Keratinocyte (primary cell): ENCODE measurements at regions not wholly inside any gene's neighbourhood (a gene's known extent, or its start where the extent isn't known, plus 50 kb on each side); places are given as distances from the start of the nearest gene placed in this dataset.
A peak's percentile ranks its signal among the peaks of the same experiment; 100 is the strongest.

Experiments used
- DNase-seq: peaks from one replicate; pipeline ENCODE4 v3.0.0-alpha.2; 2011; ENCODE audit warnings: low read depth, missing footprints, low spot score
- FAIRE-seq: peaks from 2 replicates; lab custom pipeline; 2011; peaks lifted over from hg19 to GRCh38; lab: Jason Lieb, UNC
- H2AFZ ChIP-seq: 2 replicates; pipeline ENCODE4 v1.6.0; 2012; ENCODE audit warnings: low read length, control low read depth, inconsistent platforms; ENCODE audit not compliant: control insufficient read depth
- H3K27ac ChIP-seq: 2 replicates; pipeline ENCODE4 v1.5.1; 2011; ENCODE audit warnings: low read length; ENCODE audit not compliant: control insufficient read depth, insufficient read depth
- H3K27me3 ChIP-seq: 3 replicates; pipeline ENCODE4 v1.6.0; 2011; ENCODE audit warnings: low read length; ENCODE audit not compliant: control insufficient read depth, insufficient read depth; ENCODE audit errors: extremely low read depth
- H3K36me3 ChIP-seq, 2 experiments: 2 replicates in 1 of 2; 3 replicates in 1 of 2; pipeline ENCODE4 v1.5.1; 2011; ENCODE audit warnings: low read length in 2 of 2, mild to moderate bottlenecking in 1 of 2; ENCODE audit not compliant: control insufficient read depth in 2 of 2, insufficient read depth in 2 of 2; ENCODE audit errors: extremely low read depth in 1 of 2
- H3K4me1 ChIP-seq: 3 replicates; pipeline ENCODE4 v1.5.1; 2011; ENCODE audit warnings: low read length; ENCODE audit not compliant: control insufficient read depth, insufficient read depth; ENCODE audit errors: extremely low read depth
- H3K4me2 ChIP-seq: 3 replicates; pipeline ENCODE4 v1.6.0; 2011; ENCODE audit warnings: low read depth, low read length; ENCODE audit not compliant: control insufficient read depth, insufficient read depth; ENCODE audit errors: extremely low read depth
- H3K4me3 ChIP-seq, 3 experiments: fragments of 200-600 bp in 1 of 3; sonication (generic) in 1 of 3; 2 replicates in 2 of 3; 3 replicates in 1 of 3; pipeline ENCODE4 v1.5.1; 2011 to 2016; ENCODE audit warnings: low read length in 3 of 3, mild to moderate bottlenecking in 3 of 3, control low read depth in 2 of 3, inconsistent platforms in 1 of 3, low read depth in 1 of 3, mixed read lengths in 1 of 3, mixed run types in 1 of 3, moderate library complexity in 1 of 3; ENCODE audit not compliant: control insufficient read depth in 2 of 3, insufficient read depth in 2 of 3; ENCODE audit errors: extremely low read depth in 1 of 3
- H3K79me2 ChIP-seq: 2 replicates; pipeline ENCODE4 v1.6.0; 2012; ENCODE audit warnings: low read length; ENCODE audit not compliant: control insufficient read depth, insufficient read depth
- H3K9ac ChIP-seq: 3 replicates; pipeline ENCODE4 v1.6.0; 2011; ENCODE audit warnings: low read length; ENCODE audit not compliant: control insufficient read depth, insufficient read depth; ENCODE audit errors: extremely low read depth
- H3K9me1 ChIP-seq: 3 replicates; pipeline ENCODE4 v1.6.0; 2011; ENCODE audit warnings: low read length; ENCODE audit not compliant: control insufficient read depth, insufficient read depth; ENCODE audit errors: extremely low read depth
- H3K9me3 ChIP-seq: 2 replicates; pipeline ENCODE4 v1.5.1; 2012; ENCODE audit warnings: low read depth, low read length; ENCODE audit not compliant: control insufficient read depth
- H4K20me1 ChIP-seq: 3 replicates; pipeline ENCODE4 v1.6.0; 2011; ENCODE audit warnings: low read length; ENCODE audit not compliant: control insufficient read depth, insufficient read depth; ENCODE audit errors: extremely low read depth
- EZH2 ChIP-seq: IDR thresholded peaks from one replicate; pipeline ENCODE4 v1.6.1; 2012; ENCODE audit warnings: inconsistent platforms, mild to moderate bottlenecking, low read length, moderate library complexity
- dilution Hi-C: fragments of 300-500 bp; cut with MboI; formaldehyde crosslinking; loops from one replicate; pipeline ENCODE4 v1.7.0; 2020; ENCODE audit warnings: low sequenced_read_pairs; ENCODE audit not compliant: extremely low pct_ligation_motif_present
- TF ChIP-seq, protein P1 (sequence below), 3 experiments: IDR thresholded peaks in 1 of 3; conservative IDR thresholded peaks in 1 of 3; optimal IDR thresholded peaks in 1 of 3; 2 replicates in 2 of 3; 3 replicates in 1 of 3; pipeline versions ENCODE3 to v1.5.1; 2011; ENCODE audit warnings: low read length in 3 of 3, mild to moderate bottlenecking in 3 of 3, moderate library complexity in 2 of 3, control low read depth in 1 of 3, inconsistent platforms in 1 of 3; ENCODE audit not compliant: insufficient read depth in 2 of 3; ENCODE audit errors: extremely low read depth in 1 of 3

DNA sequence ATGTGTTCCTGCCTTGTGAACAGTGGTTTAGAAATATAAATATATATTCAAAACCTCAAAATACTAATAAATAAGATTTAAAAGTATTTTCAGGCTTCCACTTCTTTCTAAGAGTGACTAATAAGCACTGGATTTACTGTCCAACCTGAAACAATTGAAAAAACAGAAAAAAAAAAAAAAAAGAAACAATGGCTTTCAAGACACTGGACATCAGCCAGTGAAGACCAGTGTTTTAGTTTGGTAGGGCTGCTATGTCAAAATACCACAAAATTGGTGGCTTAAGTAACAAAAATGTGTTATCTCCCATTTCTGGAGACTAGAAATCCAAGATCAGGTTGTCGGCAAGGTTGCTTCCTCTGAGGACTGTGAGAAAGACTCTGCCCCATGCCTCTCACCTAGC lies 101.4 kb upstream of the PDE7B start:
- Histone ChIP-seq H3K79me2 (no peaks in the 10 kb centered on the region), H3K4me2 (no peak overlapping the region), H3K4me3 (no peak overlapping the region), H3K27me3 (no peaks in the 10 kb centered on the region), H3K9ac (no peak overlapping the region), H3K36me3 (no peaks in the 10 kb centered on the region), H2AFZ (no peak overlapping the region), H3K9me3 (no peaks in the 10 kb centered on the region), H4K20me1 (no peaks in the 10 kb centered on the region), H3K4me1 (peaks cover 8% of the 10 kb centered on the region), H3K27ac (no peak overlapping the region), H3K9me1 (no peaks in the 10 kb centered on the region)
- TF ChIP-seq, protein P1, sequence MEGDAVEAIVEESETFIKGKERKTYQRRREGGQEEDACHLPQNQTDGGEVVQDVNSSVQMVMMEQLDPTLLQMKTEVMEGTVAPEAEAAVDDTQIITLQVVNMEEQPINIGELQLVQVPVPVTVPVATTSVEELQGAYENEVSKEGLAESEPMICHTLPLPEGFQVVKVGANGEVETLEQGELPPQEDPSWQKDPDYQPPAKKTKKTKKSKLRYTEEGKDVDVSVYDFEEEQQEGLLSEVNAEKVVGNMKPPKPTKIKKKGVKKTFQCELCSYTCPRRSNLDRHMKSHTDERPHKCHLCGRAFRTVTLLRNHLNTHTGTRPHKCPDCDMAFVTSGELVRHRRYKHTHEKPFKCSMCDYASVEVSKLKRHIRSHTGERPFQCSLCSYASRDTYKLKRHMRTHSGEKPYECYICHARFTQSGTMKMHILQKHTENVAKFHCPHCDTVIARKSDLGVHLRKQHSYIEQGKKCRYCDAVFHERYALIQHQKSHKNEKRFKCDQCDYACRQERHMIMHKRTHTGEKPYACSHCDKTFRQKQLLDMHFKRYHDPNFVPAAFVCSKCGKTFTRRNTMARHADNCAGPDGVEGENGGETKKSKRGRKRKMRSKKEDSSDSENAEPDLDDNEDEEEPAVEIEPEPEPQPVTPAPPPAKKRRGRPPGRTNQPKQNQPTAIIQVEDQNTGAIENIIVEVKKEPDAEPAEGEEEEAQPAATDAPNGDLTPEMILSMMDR (optimal IDR thresholded peaks at IDR 0.05 in 1 of 3, IDR thresholded peaks at IDR 0.05 in 1 of 3, conservative IDR thresholded peaks at IDR 0.05 in 1 of 3; ENCODE audit: extremely low read depth in 1 of 3, insufficient read depth in 2 of 3, low read length in 3 of 3), result no peak
- TF ChIP-seq EZH2, result no peak
- no peak for DNase-seq
- dilution Hi-C loops, result no loop called here
- no peak for FAIRE-seq

DNA sequence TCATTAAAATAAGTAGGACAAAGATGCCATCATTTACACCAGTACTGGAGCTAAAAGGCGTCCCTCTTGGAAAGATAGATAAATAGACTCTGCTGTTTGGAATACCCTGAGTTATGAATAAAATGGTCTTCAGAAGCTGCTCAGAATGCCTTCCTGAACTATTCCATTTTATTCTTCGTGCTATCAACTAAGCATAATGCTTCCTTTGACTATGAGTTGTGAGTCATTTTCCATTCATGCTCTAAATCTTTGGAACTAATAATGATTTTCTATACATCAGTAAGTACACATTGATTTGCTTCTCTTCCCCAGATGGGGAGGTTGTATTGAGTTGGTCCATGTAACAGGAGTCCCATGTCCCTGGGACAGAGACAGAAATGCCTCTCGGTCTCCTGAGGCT lies 98.3 kb upstream of the PDE7B start:
- no peak overlapping the region for H3K9ac ChIP-seq
- peak overlapping the region in 1 of 3 experiments; percentile 32 for H3K4me3 ChIP-seq
- no peaks in the 10 kb centered on the region for H4K20me1 ChIP-seq
- no peak for TF ChIP-seq EZH2
- TF ChIP-seq, protein P1 (optimal IDR thresholded peaks at IDR 0.05 in 1 of 3, IDR thresholded peaks at IDR 0.05 in 1 of 3, conservative IDR thresholded peaks at IDR 0.05 in 1 of 3; ENCODE audit: extremely low read depth in 1 of 3, insufficient read depth in 2 of 3, low read length in 3 of 3), result no peak
- H3K9me1 ChIP-seq, result no peaks in the 10 kb centered on the region
- H3K4me1 ChIP-seq, result peaks cover 8% of the 10 kb centered on the region
- DNase-seq (no peak), FAIRE-seq (no peak)
- H3K27ac ChIP-seq, result no peak overlapping the region
- H3K4me2 ChIP-seq, result peak overlapping the region; percentile 62
- no peaks in the 10 kb centered on the region for H3K36me3 ChIP-seq
- H3K27me3 ChIP-seq, result no peaks in the 10 kb centered on the region
- no peaks in the 10 kb centered on the region for H3K79me2 ChIP-seq
- H3K9me3 ChIP-seq, result no peaks in the 10 kb centered on the region
- dilution Hi-C loops, result no loop called here
- H2AFZ ChIP-seq, result peak overlapping the region; percentile 70
